ENCODE measurements at regions not wholly inside any gene's neighbourhood (a gene's known extent, or its start where the extent isn't known, plus 50 kb on each side); places are given as distances from the start of the nearest gene placed in this dataset.

GRCh38 chr13:40270726-40271125, 395.7 kb downstream of the FOXO1 start:
- Histone ChIP-seq H3K4me3 (ENCODE audit: low read depth, low read length) (no peak overlapping the region), H3K79me2 (ENCODE audit: control insufficient read depth, insufficient read depth, low read length, unreplicated experiment) (no peaks in the 10 kb centered on the region), H3K27ac (ENCODE audit: low read depth, low read length) (no peak overlapping the region), H3K4me1 (ENCODE audit: control insufficient read depth, insufficient read depth, low read length, unreplicated experiment) (peaks cover 36% of the 10 kb centered on the region), H3K36me3 (ENCODE audit: insufficient read depth, low read length) (no peaks in the 10 kb centered on the region), H2AFZ (ENCODE audit: low read length, unreplicated experiment) (no peak overlapping the region), H3K27me3 (ENCODE audit: insufficient read depth, low read length) (no peaks in the 10 kb centered on the region)

- H2AFZ ChIP-seq (ENCODE audit: low read length, unreplicated experiment), result peak overlapping the region; percentile 28
- peaks cover 41% of the 10 kb centered on the region for H3K4me1 ChIP-seq (ENCODE audit: control insufficient read depth, insufficient read depth, low read length, unreplicated experiment)
- H3K4me3 ChIP-seq (ENCODE audit: low read depth, low read length), result no peak overlapping the region
- H3K27ac ChIP-seq (ENCODE audit: low read depth, low read length), result peak overlapping the region; percentile 69
- no peaks in the 10 kb centered on the region for H3K36me3 ChIP-seq (ENCODE audit: insufficient read depth, low read length)
- H3K79me2 ChIP-seq (ENCODE audit: control insufficient read depth, insufficient read depth, low read length, unreplicated experiment), result no peaks in the 10 kb centered on the region
- H3K27me3 ChIP-seq (ENCODE audit: insufficient read depth, low read length), result no peaks in the 10 kb centered on the region
Observed at GRCh38 chr13:40271271-40271885, 395.1 kb downstream of the FOXO1 start.

- no peaks in the 10 kb centered on the region for H3K27me3 ChIP-seq (ENCODE audit: insufficient read depth, low read length)
- no peaks in the 10 kb centered on the region for H3K79me2 ChIP-seq (ENCODE audit: control insufficient read depth, insufficient read depth, low read length, unreplicated experiment)
- peak overlapping the region; percentile 69 for H3K27ac ChIP-seq (ENCODE audit: low read depth, low read length)
- H3K4me3 ChIP-seq (ENCODE audit: low read depth, low read length), result peak overlapping the region; percentile 13; the same call in 1 of the 2 replicates
- no peaks in the 10 kb centered on the region for H3K36me3 ChIP-seq (ENCODE audit: insufficient read depth, low read length)
- peak overlapping the region; percentile 28 for H2AFZ ChIP-seq (ENCODE audit: low read length, unreplicated experiment)
- H3K4me1 ChIP-seq (ENCODE audit: control insufficient read depth, insufficient read depth, low read length, unreplicated experiment), result peaks cover 41% of the 10 kb centered on the region
Observed at GRCh38 chr13:40271931-40272775, 394.3 kb downstream of the FOXO1 start.

GRCh38 chr13:40272776-40273139, 393.7 kb downstream of the FOXO1 start:
- H2AFZ ChIP-seq (ENCODE audit: low read length, unreplicated experiment), result no peak overlapping the region
- H3K27me3 ChIP-seq (ENCODE audit: insufficient read depth, low read length), result no peaks in the 10 kb centered on the region
- H3K79me2 ChIP-seq (ENCODE audit: control insufficient read depth, insufficient read depth, low read length, unreplicated experiment), result no peaks in the 10 kb centered on the region
- no peaks in the 10 kb centered on the region for H3K36me3 ChIP-seq (ENCODE audit: insufficient read depth, low read length)
- no peak overlapping the region for H3K4me3 ChIP-seq (ENCODE audit: low read depth, low read length)
- peak overlapping the region; percentile 69 for H3K27ac ChIP-seq (ENCODE audit: low read depth, low read length)
- H3K4me1 ChIP-seq (ENCODE audit: control insufficient read depth, insufficient read depth, low read length, unreplicated experiment), result peaks cover 41% of the 10 kb centered on the region

GRCh38 chr13:40273253-40274025, 393.0 kb downstream of the FOXO1 start:
- no peak overlapping the region for H3K4me3 ChIP-seq (ENCODE audit: low read depth, low read length)
- no peak overlapping the region for H2AFZ ChIP-seq (ENCODE audit: low read length, unreplicated experiment)
- H3K27ac ChIP-seq (ENCODE audit: low read depth, low read length), result peak overlapping the region; percentile 69; the same call in 1 of the 2 replicates
- H3K4me1 ChIP-seq (ENCODE audit: control insufficient read depth, insufficient read depth, low read length, unreplicated experiment), result peaks cover 41% of the 10 kb centered on the region
- no peaks in the 10 kb centered on the region for H3K36me3 ChIP-seq (ENCODE audit: insufficient read depth, low read length)
- no peaks in the 10 kb centered on the region for H3K79me2 ChIP-seq (ENCODE audit: control insufficient read depth, insufficient read depth, low read length, unreplicated experiment)
- H3K27me3 ChIP-seq (ENCODE audit: insufficient read depth, low read length), result no peaks in the 10 kb centered on the region

GRCh38 chr13:40274103-40274502, 392.3 kb downstream of the FOXO1 start:
- Histone ChIP-seq H3K27ac (ENCODE audit: low read depth, low read length) (no peak overlapping the region), H3K4me1 (ENCODE audit: control insufficient read depth, insufficient read depth, low read length, unreplicated experiment) (peaks cover 41% of the 10 kb centered on the region), H2AFZ (ENCODE audit: low read length, unreplicated experiment) (no peak overlapping the region), H3K79me2 (ENCODE audit: control insufficient read depth, insufficient read depth, low read length, unreplicated experiment) (no peaks in the 10 kb centered on the region), H3K27me3 (ENCODE audit: insufficient read depth, low read length) (no peaks in the 10 kb centered on the region), H3K36me3 (ENCODE audit: insufficient read depth, low read length) (no peaks in the 10 kb centered on the region), H3K4me3 (ENCODE audit: low read depth, low read length) (no peak overlapping the region)

GRCh38 chr13:40275155-40275554, 391.3 kb downstream of the FOXO1 start:
- Histone ChIP-seq H3K36me3 (ENCODE audit: insufficient read depth, low read length) (no peaks in the 10 kb centered on the region), H3K27ac (ENCODE audit: low read depth, low read length) (no peak overlapping the region), H3K4me3 (ENCODE audit: low read depth, low read length) (no peak overlapping the region), H3K79me2 (ENCODE audit: control insufficient read depth, insufficient read depth, low read length, unreplicated experiment) (no peaks in the 10 kb centered on the region), H2AFZ (ENCODE audit: low read length, unreplicated experiment) (no peak overlapping the region), H3K4me1 (ENCODE audit: control insufficient read depth, insufficient read depth, low read length, unreplicated experiment) (peaks cover 41% of the 10 kb centered on the region), H3K27me3 (ENCODE audit: insufficient read depth, low read length) (no peaks in the 10 kb centered on the region)

GRCh38 chr13:40275636-40276035, 390.8 kb downstream of the FOXO1 start:
- Histone ChIP-seq H3K36me3 (ENCODE audit: insufficient read depth, low read length) (no peaks in the 10 kb centered on the region), H2AFZ (ENCODE audit: low read length, unreplicated experiment) (no peak overlapping the region), H3K27ac (ENCODE audit: low read depth, low read length) (no peak overlapping the region), H3K4me3 (ENCODE audit: low read depth, low read length) (no peak overlapping the region), H3K4me1 (ENCODE audit: control insufficient read depth, insufficient read depth, low read length, unreplicated experiment) (peaks cover 41% of the 10 kb centered on the region), H3K27me3 (ENCODE audit: insufficient read depth, low read length) (no peaks in the 10 kb centered on the region), H3K79me2 (ENCODE audit: control insufficient read depth, insufficient read depth, low read length, unreplicated experiment) (no peaks in the 10 kb centered on the region)

- H3K27ac ChIP-seq (ENCODE audit: low read depth, low read length), result no peak overlapping the region
- no peaks in the 10 kb centered on the region for H3K27me3 ChIP-seq (ENCODE audit: insufficient read depth, low read length)
- no peak overlapping the region for H2AFZ ChIP-seq (ENCODE audit: low read length, unreplicated experiment)
- H3K4me3 ChIP-seq (ENCODE audit: low read depth, low read length), result no peak overlapping the region
- no peaks in the 10 kb centered on the region for H3K36me3 ChIP-seq (ENCODE audit: insufficient read depth, low read length)
- H3K79me2 ChIP-seq (ENCODE audit: control insufficient read depth, insufficient read depth, low read length, unreplicated experiment), result no peaks in the 10 kb centered on the region
- H3K4me1 ChIP-seq (ENCODE audit: control insufficient read depth, insufficient read depth, low read length, unreplicated experiment), result no peaks in the 10 kb centered on the region
Observed at GRCh38 chr13:40283666-40284065, 382.8 kb downstream of the FOXO1 start.

GRCh38 chr13:40285634-40286033, 380.8 kb downstream of the FOXO1 start:
- Histone ChIP-seq H3K27me3 (ENCODE audit: insufficient read depth, low read length) (no peaks in the 10 kb centered on the region), H3K4me3 (ENCODE audit: low read depth, low read length) (no peak overlapping the region), H3K79me2 (ENCODE audit: control insufficient read depth, insufficient read depth, low read length, unreplicated experiment) (no peaks in the 10 kb centered on the region), H2AFZ (ENCODE audit: low read length, unreplicated experiment) (no peak overlapping the region), H3K27ac (ENCODE audit: low read depth, low read length) (no peak overlapping the region), H3K36me3 (ENCODE audit: insufficient read depth, low read length) (no peaks in the 10 kb centered on the region), H3K4me1 (ENCODE audit: control insufficient read depth, insufficient read depth, low read length, unreplicated experiment) (no peaks in the 10 kb centered on the region)
